Jurkat, Clone E6-1 (cell line): ENCODE measurements at regions not wholly inside any gene's neighbourhood (a gene's known extent, or its start where the extent isn't known, plus 50 kb on each side); places are given as distances from the start of the nearest gene placed in this dataset.
A peak's percentile ranks its signal among the peaks of the same experiment; 100 is the strongest.
"Not testable (repeated sequence)": the region's sequence is repeated elsewhere in the genome, so short reads cannot be mapped to it uniquely, and the experiment has no call there.

Experiments
- DNase-seq: peaks from one replicate; pipeline ENCODE4 v3.0.0-alpha.2; 2011; ENCODE audit warnings: low read depth, low spot score
- H3K4me3 ChIP-seq: 2 replicates; pipeline ENCODE4 v1.5.1; 2011; ENCODE audit warnings: mild to moderate bottlenecking, low read length, control low read depth, moderate library complexity

DNA sequence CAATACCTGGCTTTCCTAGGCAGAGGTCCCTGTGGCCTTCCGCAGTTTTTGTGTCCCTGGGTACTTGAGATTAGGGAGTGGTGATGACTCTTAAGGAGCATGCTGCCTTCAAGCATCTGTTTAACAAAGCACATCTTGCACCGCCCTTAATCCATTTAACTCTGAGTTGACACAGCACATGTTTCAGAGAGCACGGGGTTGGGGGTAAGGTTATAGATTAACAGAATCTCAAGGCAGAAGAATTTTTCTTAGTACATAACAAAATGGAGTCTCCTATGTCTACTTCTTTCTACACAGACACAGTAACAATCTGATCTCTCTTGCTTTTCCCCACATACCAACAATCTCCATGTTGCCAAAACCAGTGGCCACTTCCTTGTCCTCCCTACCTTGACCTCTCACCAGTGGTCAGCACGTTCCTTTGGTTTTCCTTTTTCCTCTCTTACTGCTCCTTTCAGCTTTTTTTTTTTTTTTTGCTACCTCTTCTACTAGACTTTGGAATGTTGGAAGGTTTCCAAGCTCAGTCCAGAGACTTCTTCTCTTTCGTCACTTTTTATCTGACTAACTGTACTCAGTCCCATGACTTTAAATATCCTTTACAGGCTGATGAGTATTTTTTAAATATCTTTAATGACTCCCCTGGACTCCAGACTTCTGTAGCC lies 395.3 kb downstream of the ATP23 start:
- DNase-seq, H3K4me3 ChIP-seq: not testable (repeated sequence)

GRCh38 chr12:58337539-58337938 lies 396.2 kb downstream of the ATP23 start:
- H3K4me3 ChIP-seq, DNase-seq: not testable (repeated sequence)

GRCh38 chr12:58341791-58342190 lies 400.4 kb downstream of the ATP23 start:
- DNase-seq: no peak
- H3K4me3 ChIP-seq: no peak overlapping the region

DNA sequence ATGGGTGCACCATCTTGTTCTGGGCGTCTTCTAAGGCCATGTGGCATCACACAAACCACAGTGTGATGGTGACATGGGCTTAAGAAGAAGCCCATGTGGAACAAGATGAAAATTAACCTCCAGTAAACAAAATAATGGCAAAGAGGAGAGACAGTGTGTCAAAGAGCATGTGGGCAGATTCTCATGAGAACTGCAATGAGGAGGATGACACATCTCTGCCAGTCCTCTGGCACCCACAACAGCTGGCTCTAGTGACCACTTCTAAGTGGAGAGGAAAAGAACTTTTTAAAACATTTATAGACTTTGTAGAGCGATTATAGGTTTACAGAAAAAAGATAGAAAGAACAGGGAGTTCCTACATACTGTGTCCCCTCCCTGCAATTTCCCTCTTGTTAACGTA lies 401.4 kb downstream of the ATP23 start:
- H3K4me3 ChIP-seq: no peak overlapping the region
- DNase-seq: no peak

- peak; percentile 15 for DNase-seq
- H3K4me3 ChIP-seq: no peak overlapping the region
Measured at GRCh38 chr12:58346032-58346632, 404.8 kb downstream of the ATP23 start.

DNA sequence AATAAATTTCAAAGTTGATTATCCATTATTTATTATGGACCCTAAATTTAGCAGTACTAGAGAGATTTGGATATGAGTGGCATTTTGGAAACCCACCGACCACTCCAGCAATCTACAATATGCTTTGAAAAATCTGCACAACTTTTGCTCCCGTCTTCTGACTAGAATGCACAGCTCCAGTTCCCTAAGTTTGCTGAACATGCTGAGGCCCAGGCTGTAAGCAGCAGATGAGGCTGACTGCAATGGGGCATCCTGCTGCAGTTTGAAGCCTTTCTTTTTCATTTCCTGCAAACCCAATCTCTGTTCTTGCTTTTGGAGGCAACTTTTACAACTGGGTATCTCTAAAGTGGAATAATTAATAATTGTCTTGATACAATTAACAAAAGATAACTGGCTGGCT lies 405.8 kb downstream of the ATP23 start:
- H3K4me3 ChIP-seq: no peak overlapping the region
- DNase-seq: no peak

DNA sequence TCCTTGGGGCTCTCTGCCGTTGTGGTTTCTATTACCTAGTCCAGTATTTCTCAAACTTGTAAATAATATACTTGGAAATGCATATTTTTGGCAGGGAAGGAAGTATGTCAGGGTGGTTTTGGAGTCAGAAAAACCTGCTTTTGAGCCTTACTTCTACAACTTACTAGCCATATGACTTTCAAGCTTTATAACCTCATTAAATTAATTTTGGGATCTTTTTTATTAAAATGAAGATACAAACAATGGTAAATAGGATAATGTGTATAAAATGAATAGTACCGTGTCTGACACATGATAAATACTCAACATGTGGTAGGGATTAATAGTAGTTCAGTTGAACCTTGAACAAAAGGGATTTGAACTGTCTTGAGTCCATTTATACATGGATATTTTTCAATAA lies 406.3 kb downstream of the ATP23 start:
- H3K4me3 ChIP-seq: no peak overlapping the region
- DNase-seq: no peak

- no peak overlapping the region for H3K4me3 ChIP-seq
- DNase-seq: no peak
Measured at GRCh38 chr12:58349161-58349560, 407.8 kb downstream of the ATP23 start.

DNA sequence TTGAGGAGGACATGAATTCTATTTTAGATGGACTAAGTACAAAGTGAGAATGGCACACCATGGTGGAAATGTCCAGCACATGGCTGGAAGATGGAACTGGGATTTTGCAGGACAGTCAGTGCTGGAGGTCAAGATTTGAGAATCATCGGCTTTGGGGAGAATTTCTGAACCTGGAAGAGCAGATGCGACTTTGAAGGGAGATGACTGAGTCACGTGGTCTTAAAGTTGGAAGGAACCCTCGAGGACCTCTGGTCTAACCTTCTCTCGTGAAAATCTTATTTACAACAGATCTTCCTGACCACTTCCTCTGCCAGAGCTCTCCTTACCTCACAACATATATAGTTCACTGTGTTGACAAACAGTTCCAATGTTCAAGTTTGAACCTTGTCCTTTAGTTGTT lies 415.4 kb downstream of the ATP23 start:
- H3K4me3 ChIP-seq: no peak overlapping the region
- no peak for DNase-seq

DNA sequence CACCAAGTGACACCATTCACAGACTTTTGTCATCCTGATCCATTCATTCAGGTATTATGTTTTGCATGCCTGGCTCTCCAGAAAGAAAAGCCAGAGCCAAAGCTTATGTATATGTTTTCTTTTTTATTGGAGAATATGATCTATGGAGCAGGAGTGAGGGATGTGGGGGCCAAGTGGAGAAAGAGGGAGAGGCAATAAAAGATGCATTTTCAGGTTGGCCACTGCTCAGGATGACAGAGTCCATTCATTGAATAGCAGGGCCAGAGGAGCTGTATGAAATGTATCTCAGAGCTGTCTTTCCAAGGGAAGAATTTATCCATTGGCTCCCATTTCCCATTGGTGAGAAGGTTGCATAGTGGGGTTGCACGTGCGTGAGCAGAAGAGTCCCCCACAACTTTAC lies 416.1 kb downstream of the ATP23 start:
- H3K4me3 ChIP-seq: no peak overlapping the region
- DNase-seq: no peak

GRCh38 chr12:58358369-58358768 lies 417.0 kb downstream of the ATP23 start:
- DNase-seq: no peak

DNA sequence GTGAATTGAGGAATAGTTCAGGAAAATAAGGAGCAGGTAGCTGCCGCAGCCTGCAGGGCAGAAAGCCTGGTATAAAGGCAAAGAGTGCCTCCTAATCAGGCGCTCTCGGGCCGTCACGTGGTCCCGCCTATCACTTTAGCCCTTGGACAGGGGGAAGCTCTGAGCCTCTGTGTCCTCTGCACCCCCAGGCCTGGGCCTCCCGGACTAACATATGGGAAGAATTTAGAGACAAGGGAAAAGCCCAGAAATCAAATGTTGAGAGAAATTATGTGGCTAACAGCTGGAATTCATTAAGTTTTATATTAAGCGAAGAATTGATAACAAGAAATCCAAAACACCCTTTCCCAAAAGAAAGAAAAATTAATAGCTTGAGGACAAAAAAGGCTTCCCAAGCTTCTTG lies 417.7 kb downstream of the ATP23 start:
- DNase-seq: no peak
- no peak overlapping the region for H3K4me3 ChIP-seq

More at GRCh38 chr12:58358369-58358768, 417.0 kb downstream of the ATP23 start:
- no peak overlapping the region for H3K4me3 ChIP-seq

DNA sequence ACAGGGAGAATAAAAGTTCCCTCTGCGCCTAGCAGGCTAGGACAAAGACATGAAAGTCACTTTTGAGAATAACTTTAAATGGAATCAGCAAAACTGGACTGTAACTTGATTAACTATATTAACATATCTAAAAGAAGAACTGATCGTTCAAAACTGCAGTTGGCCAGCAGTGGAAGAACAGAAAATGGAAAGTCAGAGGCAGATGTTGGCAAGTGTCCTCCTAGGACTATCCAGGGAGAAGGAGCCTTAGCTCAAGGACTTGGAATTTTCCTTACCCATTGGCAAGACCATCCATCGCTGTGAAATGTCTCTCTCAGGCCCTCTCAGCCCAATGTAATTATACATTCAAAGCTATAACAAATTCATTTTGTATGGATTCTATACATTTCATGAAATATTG lies 419.7 kb downstream of the ATP23 start:
- no peak for DNase-seq
- no peak overlapping the region for H3K4me3 ChIP-seq

- H3K4me3 ChIP-seq: no peak overlapping the region
- no peak for DNase-seq
Measured at GRCh38 chr12:58363971-58364370, 422.6 kb downstream of the ATP23 start.

DNA sequence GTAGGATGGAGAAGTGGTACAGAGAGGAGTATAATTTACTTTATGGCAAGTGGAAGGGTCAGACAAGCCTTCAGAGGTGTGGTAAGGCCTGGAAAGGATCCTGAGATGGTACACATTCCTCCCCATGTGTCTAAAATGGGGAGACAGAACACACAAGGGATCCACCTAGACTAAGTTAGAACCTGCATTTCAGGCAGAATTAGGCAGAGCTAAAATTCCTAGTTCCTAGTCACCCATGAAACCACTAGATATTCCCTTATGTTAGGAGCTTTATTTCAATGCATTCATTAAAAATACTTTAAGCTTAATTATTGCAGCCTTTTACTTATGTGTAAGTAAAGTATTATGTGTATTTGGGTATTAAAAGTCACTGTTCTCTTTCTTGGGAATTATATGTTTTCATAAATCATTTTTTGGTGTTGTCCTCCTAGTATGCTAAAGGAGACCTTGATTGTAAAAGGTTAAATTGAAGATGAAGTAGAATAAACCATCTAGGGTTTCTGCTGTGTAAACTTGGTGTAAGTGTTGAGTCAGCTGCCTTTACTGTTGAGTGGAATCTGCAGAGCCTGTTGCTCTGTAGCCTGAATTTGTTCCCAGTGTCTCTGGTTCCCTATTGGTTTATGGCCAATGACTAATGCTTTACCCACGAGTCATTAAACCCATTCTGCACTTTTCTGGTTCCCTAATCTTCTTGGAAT lies 423.2 kb downstream of the ATP23 start:
- DNase-seq: no peak
- no peak overlapping the region for H3K4me3 ChIP-seq

DNA sequence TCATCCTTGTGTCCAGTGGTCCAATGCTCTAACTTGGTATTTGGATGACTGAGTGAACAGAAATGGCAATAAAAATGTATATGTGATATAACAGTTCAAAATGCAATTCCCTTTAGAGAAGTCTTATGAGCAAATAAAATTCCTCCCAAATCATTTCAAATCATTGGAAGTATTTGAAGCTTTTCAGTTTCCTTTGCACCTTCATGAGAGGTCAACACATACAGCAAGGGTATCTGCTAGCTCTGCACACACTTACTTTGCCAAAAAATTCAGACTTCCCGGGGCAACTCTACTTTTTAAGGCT lies 423.7 kb downstream of the ATP23 start:
- no peak overlapping the region for H3K4me3 ChIP-seq
- no peak for DNase-seq

DNA sequence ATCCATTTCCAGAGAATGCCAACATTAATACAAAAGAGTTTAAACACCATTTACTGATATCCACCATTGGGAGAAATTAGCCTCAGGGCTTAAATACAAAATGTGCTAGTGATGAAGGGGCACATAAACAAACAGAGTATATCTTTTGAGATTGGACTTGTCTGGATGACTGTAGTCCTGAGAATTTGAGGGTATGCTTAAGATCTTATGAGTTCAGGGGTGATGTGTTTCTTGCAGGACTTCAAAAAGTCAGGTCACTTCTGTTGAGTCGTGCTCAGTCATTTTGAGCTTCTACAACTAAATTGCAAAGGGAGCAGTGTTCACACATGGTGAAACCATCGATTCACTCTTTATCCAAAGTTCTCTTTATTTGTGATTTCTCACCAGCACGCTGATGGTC lies 425.7 kb downstream of the ATP23 start:
- DNase-seq: no peak
- H3K4me3 ChIP-seq: no peak overlapping the region

DNA sequence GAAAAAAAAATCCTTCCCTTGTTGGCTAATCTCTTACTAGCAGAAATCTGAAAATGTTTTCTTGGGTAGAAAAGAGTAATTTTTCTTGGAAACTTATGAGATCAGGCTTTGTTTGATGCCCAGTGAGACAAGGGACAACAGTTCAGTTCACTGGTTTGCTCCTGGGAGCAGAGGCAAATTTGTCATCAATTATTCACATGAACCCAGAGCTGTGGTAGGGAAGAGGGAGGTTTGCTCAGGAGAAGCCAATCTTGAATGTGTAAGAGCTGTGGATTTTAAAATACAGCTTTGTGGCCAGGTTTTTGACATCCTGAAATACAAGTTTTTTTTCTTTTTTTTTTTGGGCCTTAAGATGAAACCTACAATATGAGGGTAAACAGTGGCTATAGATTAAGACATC lies 426.6 kb downstream of the ATP23 start:
- no peak for DNase-seq
- no peak overlapping the region for H3K4me3 ChIP-seq

DNA sequence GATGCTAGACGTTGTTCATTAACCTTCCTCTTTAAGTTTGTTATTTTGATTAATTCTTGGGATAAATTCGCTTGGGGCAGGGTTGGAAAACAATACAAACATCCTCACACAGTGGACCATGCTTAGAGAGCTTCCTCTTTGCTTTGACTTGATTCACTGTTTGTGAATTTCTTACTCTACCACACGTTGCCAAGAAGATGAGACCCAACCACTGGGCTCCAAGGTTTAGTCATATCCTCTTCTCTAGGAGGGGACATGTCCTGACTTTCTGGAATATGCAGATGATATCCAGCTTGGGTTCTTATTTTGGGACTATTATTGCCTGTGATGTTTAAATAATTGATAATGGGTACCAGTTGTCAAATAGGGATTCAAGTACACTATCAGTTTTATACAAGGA lies 428.2 kb downstream of the ATP23 start:
- H3K4me3 ChIP-seq: no peak overlapping the region
- DNase-seq: no peak

GRCh38 chr12:58372298-58372697 lies 430.9 kb downstream of the ATP23 start:
- H3K4me3 ChIP-seq: no peak overlapping the region
- DNase-seq: no peak

DNA sequence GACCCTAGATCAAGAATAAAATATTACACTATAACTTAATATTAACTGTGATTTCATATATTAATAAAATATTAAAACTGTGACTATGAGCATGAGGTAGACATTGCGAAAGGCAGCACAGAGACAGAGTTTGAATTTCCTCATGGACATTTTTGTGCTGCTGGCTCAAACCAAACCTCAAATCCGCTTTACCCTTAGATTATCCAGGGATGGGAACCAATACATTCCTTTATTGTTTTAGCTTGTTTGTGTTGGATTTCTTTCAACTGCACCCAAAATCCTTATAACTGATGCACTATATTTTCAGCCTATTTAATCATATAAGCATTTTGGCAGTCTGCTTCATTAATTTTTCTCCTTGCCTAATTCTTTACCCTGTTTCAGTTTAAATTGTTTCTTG lies 436.7 kb downstream of the ATP23 start:
- H3K4me3 ChIP-seq: no peak overlapping the region
- DNase-seq: no peak
